GM12878 (cell line): ENCODE measurements at regions not wholly inside any gene's neighbourhood (a gene's known extent, or its start where the extent isn't known, plus 50 kb on each side); places are given as distances from the start of the nearest gene placed in this dataset.

Experiments used
- ASH2L ChIP-seq: fragments of 300-600, 200-600 bp; sonication (generic); IDR thresholded peaks from 2 replicates; pipeline ENCODE4 v1.6.1; 2017; ENCODE audit warnings: low read depth, mild to moderate bottlenecking, borderline replicate concordance
- BMI1 ChIP-seq: fragments of 450-650 bp; IDR thresholded peaks from 2 replicates; pipeline ENCODE4 v1.6.1; 2016; ENCODE audit warnings: mild to moderate bottlenecking, moderate library complexity, borderline replicate concordance
- EED ChIP-seq: sonication (generic); IDR thresholded peaks from 2 replicates; pipeline ENCODE4 v1.6.1; 2016; ENCODE audit warnings: antibody characterized with exemption, low read depth
- JUND ChIP-seq: IDR thresholded peaks from 2 replicates; pipeline ENCODE4 v1.6.1; 2012; ENCODE audit warnings: low read depth, mild to moderate bottlenecking, low read length, improper control_type of control experiment, moderate library complexity
- MAX ChIP-seq: IDR thresholded peaks from 2 replicates; pipeline ENCODE4 v1.6.1; 2012; ENCODE audit warnings: low read depth, low read length, improper control_type of control experiment
- NFYA ChIP-seq: IDR thresholded peaks from 2 replicates; pipeline ENCODE4 v1.6.1; 2011; ENCODE audit warnings: low read depth, mild to moderate bottlenecking, low read length, improper control_type of control experiment, borderline replicate concordance
- POLR2A ChIP-seq: IDR thresholded peaks from 2 replicates; pipeline ENCODE4 v1.6.1; 2011; ENCODE audit warnings: low read depth, mild to moderate bottlenecking, low read length
- RCOR1 ChIP-seq: conservative IDR thresholded peaks from 2 replicates; pipeline ENCODE4 v1.6.1; 2012; ENCODE audit warnings: low read depth, low read length, improper control_type of control experiment
- SP1 ChIP-seq: IDR thresholded peaks from one replicate; pipeline ENCODE4 v1.6.1; 2011; ENCODE audit warnings: low read depth, low read length
- SREBF1 ChIP-seq: IDR thresholded peaks from 2 replicates; pipeline ENCODE4 v1.6.1; 2012; ENCODE audit warnings: mild to moderate bottlenecking, low read length
- TAF1 ChIP-seq: IDR thresholded peaks from 2 replicates; pipeline ENCODE4 v1.6.1; 2011; ENCODE audit warnings: mild to moderate bottlenecking, low read depth, low read length, borderline replicate concordance
- ZBTB11 ChIP-seq: fragments of 450-650 bp; formaldehyde crosslinking; IDR thresholded peaks from 2 replicates; pipeline ENCODE4 v1.5.0; 2022; ENCODE audit warnings: mild to moderate bottlenecking, missing genetic modification characterization
- TF ChIP-seq, protein P1 (sequence below): IDR thresholded peaks from 2 replicates; pipeline ENCODE4 v1.6.1; 2012; ENCODE audit warnings: low read depth, low read length, improper control_type of control experiment
- TF ChIP-seq, protein P2 (sequence below), 3 experiments: IDR thresholded peaks in 2 of 3; conservative IDR thresholded peaks in 1 of 3; 2 replicates each; pipeline ENCODE4 v1.5.1; 2011; ENCODE audit warnings: low read depth in 3 of 3, low read length in 3 of 3, mild to moderate bottlenecking in 3 of 3, control low read depth in 2 of 3, moderate library complexity in 2 of 3, inconsistent platforms in 1 of 3, mixed read lengths in 1 of 3; ENCODE audit not compliant: control insufficient read depth in 2 of 3, insufficient read depth in 1 of 3; ENCODE audit errors: extremely low read depth in 1 of 3

- no peak for TF ChIP-seq POLR2A
- no peak for TF ChIP-seq TAF1
- no peak for TF ChIP-seq SP1
- no peak for TF ChIP-seq BMI1
- TF ChIP-seq, protein P1, sequence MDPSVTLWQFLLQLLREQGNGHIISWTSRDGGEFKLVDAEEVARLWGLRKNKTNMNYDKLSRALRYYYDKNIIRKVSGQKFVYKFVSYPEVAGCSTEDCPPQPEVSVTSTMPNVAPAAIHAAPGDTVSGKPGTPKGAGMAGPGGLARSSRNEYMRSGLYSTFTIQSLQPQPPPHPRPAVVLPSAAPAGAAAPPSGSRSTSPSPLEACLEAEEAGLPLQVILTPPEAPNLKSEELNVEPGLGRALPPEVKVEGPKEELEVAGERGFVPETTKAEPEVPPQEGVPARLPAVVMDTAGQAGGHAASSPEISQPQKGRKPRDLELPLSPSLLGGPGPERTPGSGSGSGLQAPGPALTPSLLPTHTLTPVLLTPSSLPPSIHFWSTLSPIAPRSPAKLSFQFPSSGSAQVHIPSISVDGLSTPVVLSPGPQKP = no peak
- no peak for TF ChIP-seq MAX
- TF ChIP-seq RCOR1 = no peak
- no peak for TF ChIP-seq ASH2L
- no peak for TF ChIP-seq NFYA
- TF ChIP-seq, protein P2, sequence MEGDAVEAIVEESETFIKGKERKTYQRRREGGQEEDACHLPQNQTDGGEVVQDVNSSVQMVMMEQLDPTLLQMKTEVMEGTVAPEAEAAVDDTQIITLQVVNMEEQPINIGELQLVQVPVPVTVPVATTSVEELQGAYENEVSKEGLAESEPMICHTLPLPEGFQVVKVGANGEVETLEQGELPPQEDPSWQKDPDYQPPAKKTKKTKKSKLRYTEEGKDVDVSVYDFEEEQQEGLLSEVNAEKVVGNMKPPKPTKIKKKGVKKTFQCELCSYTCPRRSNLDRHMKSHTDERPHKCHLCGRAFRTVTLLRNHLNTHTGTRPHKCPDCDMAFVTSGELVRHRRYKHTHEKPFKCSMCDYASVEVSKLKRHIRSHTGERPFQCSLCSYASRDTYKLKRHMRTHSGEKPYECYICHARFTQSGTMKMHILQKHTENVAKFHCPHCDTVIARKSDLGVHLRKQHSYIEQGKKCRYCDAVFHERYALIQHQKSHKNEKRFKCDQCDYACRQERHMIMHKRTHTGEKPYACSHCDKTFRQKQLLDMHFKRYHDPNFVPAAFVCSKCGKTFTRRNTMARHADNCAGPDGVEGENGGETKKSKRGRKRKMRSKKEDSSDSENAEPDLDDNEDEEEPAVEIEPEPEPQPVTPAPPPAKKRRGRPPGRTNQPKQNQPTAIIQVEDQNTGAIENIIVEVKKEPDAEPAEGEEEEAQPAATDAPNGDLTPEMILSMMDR (IDR thresholded peaks at IDR 0.05 in 2 of 3, conservative IDR thresholded peaks at IDR 0.05 in 1 of 3; ENCODE audit: control insufficient read depth in 2 of 3, extremely low read depth in 1 of 3, insufficient read depth in 1 of 3, low read depth in 3 of 3, low read length in 3 of 3) = no peak
- TF ChIP-seq JUND = no peak
- no peak for TF ChIP-seq SREBF1
- TF ChIP-seq EED = no peak
- no peak for TF ChIP-seq ZBTB11 (CRISPR knock-in tag)
Observed at GRCh38 chr5:99019812-99020697, 91.2 kb upstream of the CHD1 start.
